CD1c-positive myeloid dendritic cell (primary cell): ENCODE measurements at regions not wholly inside any gene's neighbourhood (a gene's known extent, or its start where the extent isn't known, plus 50 kb on each side); places are given as distances from the start of the nearest gene placed in this dataset.
"Not testable (repeated sequence)": the region's sequence is repeated elsewhere in the genome, so short reads cannot be mapped to it uniquely, and the experiment has no call there.

Source experiments
- DNase-seq: peaks from one replicate; pipeline ENCODE4 v3.0.0-alpha.2; 2016; ENCODE audit errors: extremely low spot score

DNA sequence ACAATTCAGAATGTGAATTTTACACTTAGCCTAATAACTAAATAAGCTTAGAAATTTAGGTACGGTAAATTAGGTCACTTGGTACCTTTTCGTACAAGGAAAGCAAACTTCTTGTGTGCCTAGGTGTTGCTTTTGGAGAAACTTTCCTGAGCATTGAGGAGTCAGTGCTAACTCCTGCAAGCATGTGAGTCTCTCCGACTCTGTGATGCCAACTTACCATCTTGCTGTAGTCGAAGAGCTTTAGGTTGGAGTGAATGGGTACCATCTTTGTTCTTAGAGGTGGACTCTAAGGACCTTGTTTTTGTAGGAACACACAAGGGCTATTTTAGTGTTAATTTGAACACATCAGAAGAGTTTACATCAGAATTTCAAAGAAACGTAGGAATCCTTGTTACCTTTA, 688.9 kb downstream of the USP25 start:
- no peak for DNase-seq

DNA sequence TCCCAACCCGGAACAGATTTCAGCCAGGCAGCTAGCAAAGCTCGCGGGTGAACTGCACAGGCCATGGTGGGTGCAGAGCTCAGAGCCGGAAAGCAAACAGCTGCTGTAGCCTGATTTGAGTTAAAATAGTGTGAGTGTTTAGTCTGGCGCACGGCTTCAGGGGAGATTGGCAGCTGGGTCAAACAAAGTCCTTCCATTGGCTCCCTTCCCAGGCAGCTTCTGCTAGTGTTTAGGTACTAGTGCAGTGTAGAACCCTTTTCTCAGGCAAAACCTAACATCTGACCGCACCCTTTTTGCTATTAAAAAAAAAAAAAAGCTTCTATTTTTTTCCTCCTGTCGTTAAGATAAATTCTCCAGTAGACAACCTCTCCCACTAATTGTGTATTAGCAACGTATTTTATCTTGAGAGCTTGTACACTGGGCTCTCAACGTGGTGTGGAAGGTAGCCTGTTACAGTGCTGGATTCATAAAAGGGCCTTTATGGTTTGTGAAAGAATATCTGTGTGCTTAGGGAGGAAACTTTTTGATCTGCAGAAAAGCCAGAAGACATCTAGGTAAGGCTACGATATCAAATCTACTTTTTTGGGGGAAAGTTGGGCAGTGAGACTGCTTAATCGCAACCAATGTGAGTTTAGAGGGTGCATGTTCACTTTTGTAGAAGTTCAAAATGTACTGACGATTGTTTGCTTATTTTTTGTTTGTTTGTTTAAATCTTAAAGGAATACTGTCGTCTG, 689.6 kb downstream of the USP25 start:
- DNase-seq, result no peak

GRCh38 chr21:16420031-16420724, 690.4 kb downstream of the USP25 start:
- no peak for DNase-seq

GRCh38 chr21:16421007-16421406, 691.2 kb downstream of the USP25 start:
- no peak for DNase-seq

GRCh38 chr21:16421965-16422364, 692.2 kb downstream of the USP25 start:
- no peak for DNase-seq

DNA sequence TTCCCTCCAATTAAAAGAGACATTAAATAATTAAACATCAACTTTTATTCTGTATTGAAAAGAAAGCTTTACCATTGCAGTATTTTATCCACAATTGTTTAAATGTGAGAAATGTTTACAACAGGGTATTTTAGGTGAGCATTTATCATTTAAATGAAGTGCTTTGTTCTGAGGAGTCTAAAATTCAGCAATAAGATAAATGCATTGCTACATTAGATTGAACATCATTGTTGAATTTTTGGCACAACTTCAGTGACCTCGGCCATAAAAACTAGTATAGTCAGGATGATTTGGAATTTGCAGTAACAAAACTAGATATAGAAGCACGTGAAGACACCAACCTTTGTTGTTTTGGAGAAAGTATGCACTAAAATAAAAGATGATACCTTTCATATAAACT, 692.9 kb downstream of the USP25 start:
- DNase-seq, result no peak

DNA sequence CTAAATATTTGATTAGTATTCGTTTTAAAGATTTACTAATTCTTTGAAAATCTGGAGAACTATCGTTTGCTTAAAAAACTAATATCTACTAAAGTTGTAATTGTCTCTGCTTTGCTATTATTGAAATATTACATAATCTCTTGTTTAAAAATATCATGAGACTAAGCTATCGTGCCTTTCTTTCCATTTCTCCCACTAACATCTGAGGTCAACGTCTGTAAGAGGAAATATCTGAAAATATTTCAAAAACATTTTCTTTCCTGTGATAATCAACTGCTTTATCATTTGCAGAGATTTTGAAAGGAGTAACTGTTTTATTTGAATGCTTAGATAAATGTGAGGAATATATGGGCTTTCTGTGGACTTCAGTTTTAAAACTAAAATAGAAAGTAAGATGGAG, 694.1 kb downstream of the USP25 start:
- no peak for DNase-seq

DNA sequence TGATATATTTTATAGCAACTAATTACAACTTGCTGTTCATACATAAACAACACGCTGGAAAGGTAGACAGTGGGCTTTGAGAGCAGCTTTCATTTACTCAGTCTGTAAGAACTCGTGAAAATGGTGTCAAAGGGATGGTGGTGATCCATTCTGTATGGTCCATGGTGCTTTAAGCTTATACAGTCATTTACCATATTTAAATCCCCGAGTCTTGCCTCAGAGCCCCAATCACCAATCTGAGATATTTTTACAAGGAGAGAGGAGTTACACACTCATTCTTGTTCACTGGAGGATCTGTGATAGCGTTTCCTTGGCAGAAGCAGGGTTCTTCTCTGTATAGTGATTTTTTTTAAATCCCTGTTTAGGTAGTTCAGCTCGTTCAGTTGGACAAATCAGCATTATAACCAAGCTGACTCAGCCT, 694.6 kb downstream of the USP25 start:
- no peak for DNase-seq

- no peak for DNase-seq
Measured at GRCh38 chr21:16425376-16425775, 695.6 kb downstream of the USP25 start.

DNA sequence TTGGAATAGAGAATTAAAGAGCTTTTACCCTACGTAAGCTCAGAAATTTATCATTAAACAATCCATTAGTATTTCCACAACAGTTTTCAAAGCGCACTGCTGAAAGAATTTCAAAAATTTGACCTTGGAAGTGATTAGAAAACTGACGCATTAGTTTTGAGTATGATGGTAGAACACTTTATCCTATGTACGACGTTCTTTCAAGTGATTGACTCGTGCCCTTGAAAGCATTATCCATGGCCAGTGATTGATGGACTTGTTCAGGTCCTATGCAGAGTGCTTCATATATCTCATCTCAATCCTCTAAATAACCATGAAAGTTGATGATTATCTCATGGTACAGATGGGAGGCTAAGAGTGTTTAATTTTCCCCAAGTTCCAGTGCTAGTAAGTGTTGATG, 697.2 kb downstream of the USP25 start:
- DNase-seq, result no peak

DNA sequence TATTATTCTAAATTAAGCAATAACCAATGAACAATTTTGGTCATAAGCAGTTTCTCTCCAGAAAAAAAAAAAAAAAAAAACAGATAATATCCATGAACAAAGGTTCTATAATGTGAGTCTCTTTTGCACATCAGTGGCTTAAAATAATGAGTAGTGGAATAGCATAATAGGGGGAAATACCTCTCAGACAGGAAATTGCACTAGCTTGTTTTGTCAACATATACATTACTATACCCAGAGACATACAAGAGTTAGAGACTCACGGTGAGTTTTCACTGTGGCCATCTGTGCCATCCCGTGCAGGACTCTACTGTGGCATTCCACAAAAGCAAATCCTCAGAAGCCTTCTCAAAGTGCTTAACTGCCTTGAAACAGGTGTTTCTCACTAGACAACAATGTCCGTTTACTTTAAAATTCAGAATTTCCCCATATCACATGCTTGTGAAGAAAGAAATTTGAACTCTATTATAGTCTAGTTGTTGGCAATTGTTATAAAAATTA, 697.9 kb downstream of the USP25 start:
- DNase-seq, result no peak

- DNase-seq, result no peak
Measured at GRCh38 chr21:16437586-16437985, 707.8 kb downstream of the USP25 start.

GRCh38 chr21:16438761-16439160, 709.0 kb downstream of the USP25 start:
- DNase-seq, result no peak

DNA sequence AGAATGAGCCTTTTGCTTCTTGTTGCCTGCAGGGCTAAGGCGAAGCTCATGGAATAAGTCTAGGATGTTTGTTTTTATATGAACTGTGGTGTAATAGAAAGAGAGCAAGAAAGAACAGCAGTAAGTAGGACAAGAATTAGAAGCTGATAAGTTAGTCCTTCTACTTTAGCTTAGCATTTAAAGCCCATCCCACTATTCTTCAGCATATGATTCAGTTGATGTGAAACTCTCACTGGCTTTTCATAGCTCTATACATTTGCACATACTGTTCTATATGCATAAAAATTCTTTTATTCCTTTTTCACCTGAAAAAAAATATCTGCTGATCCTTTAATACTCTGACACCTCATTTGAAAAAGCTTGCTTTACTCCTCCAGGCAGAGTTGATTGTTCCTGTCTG, 712.0 kb downstream of the USP25 start:
- no peak for DNase-seq

- no peak for DNase-seq
Measured at GRCh38 chr21:16454399-16454798, 724.6 kb downstream of the USP25 start.

DNA sequence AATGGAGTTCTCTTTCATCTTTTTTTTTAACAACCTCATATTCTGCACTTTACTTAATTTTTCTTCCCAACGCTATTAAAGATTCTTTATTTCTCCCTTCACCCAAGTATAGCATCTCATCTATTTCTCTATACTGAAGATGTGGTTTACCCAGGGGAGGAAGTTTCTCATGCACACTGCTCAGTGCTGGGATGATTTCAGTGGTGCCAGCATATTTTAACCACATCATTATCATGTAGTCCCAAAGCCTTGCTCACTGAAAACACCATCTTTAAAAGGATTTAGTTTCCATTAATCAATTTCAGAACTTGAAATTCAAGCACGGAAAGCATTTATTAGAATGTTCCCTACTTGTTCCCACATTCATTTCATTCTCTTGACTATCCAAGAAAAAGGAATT, 725.7 kb downstream of the USP25 start:
- no peak for DNase-seq

DNA sequence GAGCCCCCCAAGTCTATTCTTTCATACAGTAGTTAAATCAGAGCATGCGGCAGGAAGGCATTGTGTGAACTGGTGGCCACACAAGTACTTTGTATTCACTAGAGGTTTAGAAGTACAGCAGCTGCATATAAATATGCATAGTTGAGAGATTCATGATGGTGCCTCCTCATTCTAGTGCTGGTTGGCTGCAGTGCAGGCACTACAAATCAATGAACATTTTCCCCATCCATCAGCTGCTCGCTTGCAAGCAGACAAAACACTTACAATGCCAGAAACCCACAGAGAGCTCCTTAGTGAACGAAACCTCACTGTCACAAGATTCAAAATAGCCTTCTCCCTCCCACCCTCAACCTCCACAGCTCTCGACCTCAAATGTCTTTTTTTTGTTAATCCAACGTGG, 726.2 kb downstream of the USP25 start:
- no peak for DNase-seq

GRCh38 chr21:16457498-16457897, 727.7 kb downstream of the USP25 start:
- DNase-seq, result no peak

GRCh38 chr21:16460936-16461335, 731.2 kb downstream of the USP25 start:
- no peak for DNase-seq

GRCh38 chr21:16464211-16464889, 734.6 kb downstream of the USP25 start:
- DNase-seq, result not testable (repeated sequence)

DNA sequence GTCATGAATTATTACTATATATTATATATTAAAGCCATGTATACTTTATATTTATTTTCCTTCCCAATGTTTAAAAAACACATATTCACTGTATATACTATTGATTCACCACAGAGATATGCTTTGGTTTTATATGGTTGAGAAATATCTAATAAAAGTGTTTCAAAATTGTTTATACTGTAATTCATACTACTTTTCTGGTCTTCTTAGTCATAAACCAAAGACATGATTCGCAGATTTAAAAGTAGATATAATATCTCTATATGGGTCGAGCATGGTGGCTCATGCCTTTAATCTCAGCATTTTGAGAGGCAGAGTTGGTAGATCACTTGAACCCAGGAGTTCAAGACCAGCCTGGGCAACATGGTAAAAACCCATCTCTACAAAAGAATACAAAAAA, 738.4 kb downstream of the USP25 start:
- no peak for DNase-seq

DNA sequence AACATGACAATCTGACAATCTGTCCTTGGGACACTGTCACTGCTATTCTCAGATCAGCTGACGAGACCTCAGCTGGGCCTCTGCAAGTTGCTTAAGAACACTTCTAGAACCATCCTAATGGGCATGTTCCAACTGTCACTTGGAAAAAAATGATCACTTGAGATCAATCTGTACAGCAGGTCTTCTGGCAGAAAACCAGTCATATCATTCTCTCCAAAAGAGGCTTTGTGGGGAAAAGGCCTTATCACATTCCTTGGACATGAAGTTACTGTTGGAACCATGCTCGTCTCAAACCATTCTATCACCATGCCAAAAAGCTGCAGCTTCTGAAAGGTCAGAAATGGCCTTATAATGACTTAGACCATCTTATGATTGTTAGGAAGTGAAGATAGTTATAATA, 744.2 kb downstream of the USP25 start:
- DNase-seq, result no peak
